PC-9 (cell line): ENCODE measurements at regions not wholly inside any gene's neighbourhood (a gene's known extent, or its start where the extent isn't known, plus 50 kb on each side); places are given as distances from the start of the nearest gene placed in this dataset.

Experiments
- CTCF ChIP-seq: fragments of 200-600 bp; sonication (generic); conservative IDR thresholded peaks from 2 replicates; pipeline ENCODE4 v1.6.1; 2017; ENCODE audit warnings: mixed run types, antibody characterized with exemption, mild to moderate bottlenecking, moderate library complexity
- EZH2 ChIP-seq: fragments of 200-600 bp; sonication (generic); IDR thresholded peaks from 2 replicates; pipeline ENCODE4 v1.8.0; 2017; ENCODE audit warnings: antibody characterized with exemption, low read depth

GRCh38 chr12:67056329-67056728 is 212.8 kb upstream of the CAND1 start:
- TF ChIP-seq CTCF (no peak), EZH2 (no peak)
